HG03175 (cell line): ENCODE measurements at regions not wholly inside any gene's neighbourhood (a gene's known extent, or its start where the extent isn't known, plus 50 kb on each side); places are given as distances from the start of the nearest gene placed in this dataset.

ENCODE experiments used
- ATAC-seq: cut with Tn5 transposase; IDR thresholded peaks from one replicate; pipeline ENCODE4 v1.9.1; 2021; ENCODE audit warnings: mild to moderate bottlenecking, moderate library complexity; ENCODE audit not compliant: unreplicated experiment

GRCh38 chr6:33967966-33968724 lies 164.3 kb upstream of the MLN start:
- ATAC-seq, result no peak

DNA sequence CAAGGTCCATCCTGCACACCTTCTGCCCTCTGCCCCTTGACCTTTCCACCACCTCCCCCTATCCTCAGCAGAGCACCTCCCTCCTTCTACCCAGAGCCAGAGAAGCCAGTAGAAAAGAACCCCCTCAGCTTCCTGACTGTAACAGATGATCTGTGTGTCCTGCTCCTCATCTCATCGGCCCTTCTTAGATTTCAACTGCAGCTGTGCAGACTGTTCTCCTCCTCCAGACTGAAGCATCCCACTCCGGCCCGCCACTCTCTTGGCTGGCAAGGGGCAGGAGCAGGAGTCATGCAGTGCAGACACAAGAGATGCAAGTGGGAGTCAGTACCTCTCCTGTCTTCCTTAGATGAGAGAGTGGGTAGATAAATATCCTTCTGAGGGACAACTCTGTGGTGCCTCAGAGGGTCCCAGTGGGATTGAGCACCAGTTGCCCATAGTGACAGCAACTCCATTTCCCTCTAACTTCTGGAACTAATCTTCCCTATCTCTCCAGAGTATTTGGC lies 163.5 kb upstream of the MLN start:
- no peak for ATAC-seq

DNA sequence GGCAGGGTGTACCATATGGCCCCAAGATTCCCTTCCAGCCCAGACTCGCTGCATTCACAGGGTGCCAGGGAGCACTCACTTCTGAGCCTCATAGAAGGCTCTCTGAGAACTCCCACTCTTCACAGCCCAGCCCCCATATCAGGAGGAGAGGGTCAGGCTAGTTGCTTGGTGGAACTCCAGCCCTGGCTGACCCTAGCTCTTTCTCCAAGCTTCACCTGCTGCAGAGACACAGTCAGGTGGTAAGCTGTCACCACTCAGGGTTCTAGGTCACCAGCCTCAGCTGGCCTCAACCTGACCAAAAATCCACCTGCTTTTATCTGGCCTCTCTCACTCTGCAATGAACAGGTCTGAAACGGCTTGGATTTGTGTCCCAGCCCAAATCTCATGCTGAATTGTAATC lies 162.7 kb upstream of the MLN start:
- no peak for ATAC-seq

DNA sequence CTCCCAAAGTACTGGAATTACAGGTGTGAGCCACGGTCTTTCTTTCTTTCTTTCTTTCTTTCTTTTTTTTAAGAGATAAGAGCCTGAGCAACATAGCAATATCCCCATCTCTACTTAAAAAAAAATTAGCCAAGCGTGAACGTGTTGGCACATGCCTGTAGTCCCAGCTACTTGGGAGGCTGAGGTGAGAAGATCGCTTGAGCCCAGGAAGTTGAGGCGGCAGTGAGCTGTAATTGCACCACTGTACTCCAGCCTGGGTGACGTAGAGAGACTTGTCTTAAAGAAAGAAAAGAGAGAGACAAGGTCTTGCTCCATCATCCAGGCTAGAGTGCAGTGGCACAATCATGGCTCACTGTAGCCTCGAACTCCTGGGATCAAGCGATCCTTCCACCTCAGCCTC lies 162.0 kb upstream of the MLN start:
- no peak for ATAC-seq

DNA sequence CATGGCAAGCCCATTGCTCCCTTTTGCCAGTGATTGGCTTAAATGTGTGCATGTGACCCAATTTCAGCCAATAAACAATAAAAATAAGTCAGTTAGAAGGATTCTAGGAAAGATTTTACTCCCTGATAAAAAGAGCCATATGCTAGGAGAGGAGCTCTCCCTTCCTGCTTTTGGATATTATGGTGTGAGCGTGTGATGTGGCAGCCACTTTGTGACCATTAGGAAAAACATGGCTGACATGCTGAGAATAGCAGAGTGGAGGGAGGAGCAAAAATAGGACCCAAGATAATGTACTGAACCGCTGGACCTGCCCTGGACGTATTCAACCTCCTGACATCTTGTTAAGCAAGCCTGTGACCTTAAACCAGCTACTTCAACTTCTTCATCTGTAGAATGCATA lies 160.6 kb upstream of the MLN start:
- no peak for ATAC-seq

- no peak for ATAC-seq
Observed at GRCh38 chr6:33963136-33963750, 159.4 kb upstream of the MLN start.

DNA sequence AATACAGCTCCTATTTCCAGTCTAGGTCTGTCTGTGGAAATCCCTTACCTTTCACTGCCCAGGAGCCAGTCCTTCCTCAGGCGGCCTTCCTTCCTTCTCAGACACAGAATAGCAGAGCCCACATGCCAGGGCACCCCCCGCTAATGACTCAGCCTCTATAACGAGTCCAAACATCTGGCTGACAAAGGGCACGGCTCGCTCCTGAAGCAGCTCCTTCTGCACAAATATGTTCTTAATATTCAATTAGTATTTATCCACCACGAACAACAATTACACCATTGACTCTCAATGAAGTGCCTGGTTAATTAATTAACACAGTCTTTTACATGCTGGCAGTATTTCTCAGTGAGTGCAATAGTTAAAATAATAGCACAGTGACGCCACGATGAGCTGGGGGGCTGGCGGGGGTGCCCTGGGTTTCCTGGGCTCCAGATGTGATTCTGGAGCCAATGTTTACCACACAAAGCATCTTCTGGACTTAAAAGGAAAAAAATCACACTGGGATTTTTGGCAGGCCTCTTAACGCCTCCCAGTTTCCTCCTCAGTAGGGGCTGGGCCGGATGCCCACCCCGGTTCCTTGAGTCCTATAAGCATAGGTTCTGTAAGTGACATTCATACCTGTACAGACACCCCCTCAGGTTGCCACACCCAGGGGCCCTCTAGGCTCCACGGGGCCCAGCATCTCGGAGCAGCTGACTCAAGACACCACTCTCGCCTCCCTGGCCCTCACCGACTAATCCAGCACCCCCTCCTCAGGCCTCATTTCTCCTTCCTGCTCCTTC lies 158.6 kb upstream of the MLN start:
- ATAC-seq, result no peak

- no peak for ATAC-seq
Observed at GRCh38 chr6:33961691-33962090, 157.9 kb upstream of the MLN start.

GRCh38 chr6:33960345-33961313 lies 156.8 kb upstream of the MLN start:
- ATAC-seq, result no peak

DNA sequence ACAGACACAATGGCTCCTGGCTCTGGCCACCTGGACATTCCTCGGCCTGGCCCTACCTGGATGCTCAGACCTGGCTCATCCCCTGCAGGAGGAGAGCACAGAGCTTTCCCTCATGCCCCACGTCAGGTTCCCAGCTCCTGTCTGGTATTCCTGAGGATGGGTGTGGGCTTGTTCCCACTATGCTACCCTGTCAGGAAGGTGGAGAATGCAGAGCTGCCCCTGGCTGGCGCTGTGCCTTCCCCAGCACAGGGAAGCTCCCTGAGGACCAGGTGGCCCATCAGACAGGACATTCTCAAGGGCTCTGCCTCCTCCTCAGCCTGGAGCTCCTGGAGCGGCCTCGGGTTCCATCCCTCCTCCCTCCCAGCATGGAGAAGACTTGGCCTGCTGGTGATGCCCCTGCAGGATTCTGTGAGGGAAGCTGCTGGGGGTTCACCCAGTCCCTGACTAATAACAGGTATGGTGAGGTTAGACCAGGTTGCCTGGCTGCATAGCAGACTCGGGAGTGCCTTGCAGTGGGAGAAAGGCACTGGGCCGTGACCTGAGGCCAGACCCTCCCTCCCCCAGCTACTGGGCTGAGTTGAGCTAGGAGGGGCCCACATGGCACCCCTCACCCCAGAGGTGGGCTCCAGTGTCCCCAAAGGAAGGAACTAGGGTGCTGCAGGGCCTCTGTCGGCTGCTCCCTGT lies 156.0 kb upstream of the MLN start:
- ATAC-seq, result no peak

DNA sequence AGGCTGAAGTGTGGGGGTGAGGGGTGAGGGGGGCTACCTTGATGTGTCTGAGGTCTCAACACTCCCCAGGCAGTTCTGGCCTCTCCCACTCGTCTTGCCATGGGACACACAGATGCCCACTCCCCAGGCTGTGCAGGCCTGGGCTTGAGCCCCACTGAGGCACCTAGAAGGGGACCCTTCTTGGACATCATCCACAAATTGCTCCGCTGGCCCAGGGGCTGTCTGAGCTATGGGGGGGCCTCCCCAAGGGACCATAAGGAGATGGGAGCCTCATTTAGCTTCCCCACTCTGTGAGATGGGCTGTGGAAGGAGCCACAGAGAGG lies 155.5 kb upstream of the MLN start:
- no peak for ATAC-seq

GRCh38 chr6:33958526-33959328 lies 154.9 kb upstream of the MLN start:
- no peak for ATAC-seq

- no peak for ATAC-seq
Observed at GRCh38 chr6:33957892-33958525, 154.2 kb upstream of the MLN start.

DNA sequence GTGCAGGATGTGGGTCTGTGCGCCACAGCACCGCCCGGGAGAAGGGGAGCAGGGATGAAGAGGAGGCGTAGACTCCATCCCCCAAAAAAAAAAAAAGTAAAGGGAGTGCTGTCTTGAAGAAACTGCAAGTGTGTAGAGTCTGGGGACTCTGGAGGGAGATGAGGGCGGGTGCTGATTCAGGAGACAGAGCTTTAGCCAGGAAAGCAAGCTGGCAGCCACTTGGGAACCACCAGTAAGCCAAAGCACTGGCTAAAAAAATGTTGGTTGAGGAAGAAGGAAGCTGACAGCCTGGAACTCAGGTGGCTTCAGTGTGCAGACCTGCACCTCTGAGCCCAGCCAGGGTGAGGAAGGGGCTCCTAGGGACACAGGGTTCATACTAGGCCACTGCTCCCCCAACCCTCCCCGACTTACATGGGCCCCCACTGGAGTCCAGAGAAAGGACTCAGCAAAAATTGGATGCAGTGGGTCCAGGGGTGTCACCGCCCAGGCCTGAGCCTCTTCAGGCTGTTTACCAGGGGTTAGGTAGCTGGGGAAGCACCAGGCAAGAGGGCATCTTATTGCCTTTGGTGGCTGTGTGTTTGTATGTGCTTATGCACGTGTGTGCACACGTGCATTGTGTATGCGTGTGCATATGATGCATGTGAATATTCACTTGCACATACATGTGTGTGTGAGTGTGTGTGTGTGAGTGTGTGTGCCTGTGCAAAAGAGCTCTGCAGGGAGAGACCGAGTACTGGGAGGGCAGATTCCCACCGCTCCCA lies 153.5 kb upstream of the MLN start:
- no peak for ATAC-seq

DNA sequence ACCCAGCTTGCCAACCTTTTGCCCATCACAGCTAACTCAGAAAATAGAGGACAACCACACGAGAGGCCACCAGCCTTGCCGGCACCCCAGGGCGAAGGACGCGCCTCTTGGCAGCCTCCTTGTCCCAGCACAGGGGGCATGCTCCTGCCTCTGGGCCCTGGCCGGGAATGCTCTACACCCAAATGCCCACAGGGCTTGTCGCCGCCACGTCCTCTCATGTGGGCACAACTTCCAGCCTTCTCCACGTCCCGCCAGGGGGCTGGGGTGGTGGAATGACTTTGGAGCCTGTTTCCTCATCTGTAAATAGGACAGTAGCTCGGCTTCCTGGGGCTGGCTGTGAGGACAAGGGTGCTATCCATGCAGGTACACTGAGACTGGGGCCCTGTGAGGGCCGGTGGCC lies 152.4 kb upstream of the MLN start:
- no peak for ATAC-seq

DNA sequence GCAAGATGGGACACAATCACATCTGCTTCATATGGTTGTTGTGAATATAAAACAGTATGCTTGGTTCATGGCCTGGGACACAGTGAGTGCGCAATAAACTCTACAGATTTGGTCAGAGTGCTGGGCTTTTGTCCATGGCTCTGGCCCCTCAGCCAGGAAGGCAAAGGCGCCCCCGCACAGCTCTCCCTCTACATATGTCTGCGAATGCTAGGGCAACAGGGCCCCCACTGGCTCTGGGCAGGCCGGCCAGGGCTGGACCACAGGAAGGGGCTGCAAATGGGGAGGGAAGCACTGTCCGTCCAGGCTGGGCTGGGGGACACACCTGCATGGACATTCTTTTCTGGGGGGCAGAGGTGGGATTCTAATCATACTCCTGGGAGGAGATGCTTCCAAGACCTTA lies 151.8 kb upstream of the MLN start:
- ATAC-seq, result no peak

DNA sequence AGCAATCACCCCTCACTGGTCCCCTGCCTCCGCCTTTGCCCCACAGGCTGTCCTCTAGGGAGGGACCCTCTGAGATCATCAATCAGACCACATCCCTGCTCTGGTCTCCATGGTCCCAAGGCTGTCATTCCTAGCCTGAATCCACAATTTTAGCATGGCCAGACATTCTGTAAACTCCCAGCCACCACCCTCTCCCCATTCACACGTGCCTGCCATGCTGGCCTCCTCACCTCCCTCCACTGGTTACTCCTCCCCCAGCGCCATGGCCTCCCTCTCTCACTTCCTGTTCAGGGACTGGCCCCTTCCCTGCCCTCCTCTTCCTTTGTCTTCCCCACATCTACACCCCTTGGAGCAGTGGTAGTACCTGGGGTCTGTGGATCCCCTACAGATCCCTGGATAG lies 150.7 kb upstream of the MLN start:
- ATAC-seq, result no peak

DNA sequence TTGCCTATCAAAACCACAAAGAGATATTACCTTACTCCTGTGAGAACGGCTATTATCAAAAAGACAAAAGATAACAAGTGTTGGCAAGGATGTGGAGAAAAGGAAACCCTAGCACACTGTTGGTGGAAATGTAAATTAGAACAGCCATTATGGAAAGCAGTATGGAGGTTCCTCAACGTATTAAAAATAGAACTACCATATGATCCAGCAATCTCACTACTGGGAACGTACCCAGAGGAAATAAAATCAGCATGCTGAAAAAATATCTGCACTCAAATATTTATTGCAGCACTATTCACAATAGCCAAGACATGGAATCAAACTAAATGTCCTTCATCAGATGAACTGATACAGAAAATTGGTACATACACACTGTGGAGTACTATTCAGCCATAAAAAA lies 149.4 kb upstream of the MLN start:
- ATAC-seq, result no peak
